Activated T-helper 1 cell treated with anti-CD3 and anti-CD28 coated beads, Interleukin-2, amount 50 U/mL, for 16 hours (primary cell): ENCODE measurements at regions not wholly inside any gene's neighbourhood (a gene's known extent, or its start where the extent isn't known, plus 50 kb on each side); places are given as distances from the start of the nearest gene placed in this dataset.

Experiments
- DNase-seq, 2 donors: peaks; one replicate each; pipeline ENCODE4 v3.0.0-alpha.2; 2020; ENCODE audit warnings: low read depth in 1 of 2, low spot score in 1 of 2

DNA sequence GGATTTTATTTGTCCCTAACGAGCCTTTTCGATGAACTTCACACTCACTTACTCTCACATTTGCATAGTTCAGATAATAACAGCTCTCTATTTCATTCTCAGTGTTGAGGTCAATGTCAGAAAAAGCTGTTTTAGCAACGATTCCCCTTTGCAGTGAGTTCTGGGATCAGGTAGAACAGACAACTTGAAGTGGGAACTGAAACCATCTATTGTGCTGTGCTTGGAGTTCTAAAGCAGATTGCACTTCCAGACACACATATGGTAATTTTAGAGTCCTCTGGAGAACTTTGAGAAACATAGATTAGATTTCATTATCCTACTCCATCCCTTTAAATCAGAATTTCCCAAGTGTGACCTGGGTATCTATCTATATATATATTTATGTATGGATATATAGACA, 124.6 kb upstream of the BLID start:
- no peak for DNase-seq

DNA sequence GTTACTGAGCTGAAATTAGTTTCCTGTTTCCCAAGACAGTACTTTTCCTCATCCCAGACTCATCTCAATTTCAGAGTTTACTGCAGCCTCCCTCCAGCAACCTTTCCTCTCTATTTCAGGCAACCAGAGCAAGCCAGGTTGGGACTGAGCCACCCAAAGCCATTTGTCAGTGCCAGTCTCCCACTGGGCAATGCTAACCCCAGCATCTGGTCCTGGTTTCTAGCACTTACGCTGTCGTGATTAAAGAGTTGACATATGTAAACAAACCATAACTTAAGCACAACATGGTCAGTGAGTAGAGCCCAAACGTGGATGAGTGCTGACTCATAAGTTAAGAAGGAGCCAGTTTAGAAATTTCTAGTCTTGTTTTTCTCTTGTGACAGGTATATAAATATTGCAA, 119.6 kb upstream of the BLID start:
- no peak for DNase-seq

DNA sequence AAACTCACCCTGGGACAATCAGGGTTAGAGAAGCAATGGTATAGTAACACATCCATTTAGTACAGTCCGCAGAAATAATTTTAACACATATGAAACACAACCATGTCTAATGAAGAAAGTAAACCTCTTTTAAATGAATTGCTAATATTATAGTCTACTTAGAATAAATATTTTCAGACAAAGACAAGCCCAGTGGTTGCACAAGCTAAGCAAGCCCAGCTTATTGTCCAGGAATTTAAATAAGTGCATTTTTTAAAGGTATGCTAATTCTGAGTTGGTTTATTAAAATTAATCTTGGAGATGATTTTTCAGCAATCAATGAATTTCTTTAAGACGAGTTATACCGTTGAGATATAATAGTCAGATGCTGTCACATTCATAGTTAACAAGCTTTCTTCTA, 118.8 kb upstream of the BLID start:
- DNase-seq, result no peak

DNA sequence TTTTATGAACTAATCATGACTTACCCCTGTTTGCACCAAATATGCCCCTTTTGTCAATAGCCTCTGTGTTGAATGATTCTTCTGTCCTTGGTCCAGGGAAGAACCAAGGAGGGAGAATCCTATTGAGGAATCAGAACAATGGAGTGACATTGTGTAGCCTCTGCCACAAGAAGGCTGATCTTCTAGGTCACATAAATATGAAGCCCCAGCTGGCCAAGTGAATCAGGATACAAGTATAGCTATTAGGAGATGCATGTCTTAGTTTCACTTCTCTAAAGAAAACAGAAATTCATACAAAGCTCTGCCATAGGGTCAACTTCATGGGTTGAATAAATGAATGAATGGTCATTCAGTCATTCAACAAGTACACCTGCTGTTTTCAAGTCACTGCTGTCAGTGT, 118.2 kb upstream of the BLID start:
- no peak for DNase-seq

DNA sequence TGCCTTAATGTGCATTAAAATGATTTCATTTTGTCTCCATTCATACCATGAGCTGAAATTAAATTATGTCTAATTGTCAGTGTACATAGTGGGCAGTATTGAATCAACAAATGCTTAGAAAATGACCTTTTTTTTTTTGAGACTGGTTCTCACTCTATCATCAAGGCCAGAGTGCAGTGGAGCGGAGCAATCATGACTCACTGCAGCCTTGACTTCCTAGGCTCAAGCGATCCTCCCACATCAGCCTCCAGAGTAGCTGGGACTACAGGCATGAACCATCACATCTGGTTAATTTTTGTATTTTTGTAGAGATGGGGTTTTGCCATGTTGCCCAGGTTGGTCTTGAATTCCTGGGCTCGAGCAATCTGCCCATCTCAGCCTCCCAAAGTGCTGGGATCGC, 117.0 kb upstream of the BLID start:
- DNase-seq, result no peak

DNA sequence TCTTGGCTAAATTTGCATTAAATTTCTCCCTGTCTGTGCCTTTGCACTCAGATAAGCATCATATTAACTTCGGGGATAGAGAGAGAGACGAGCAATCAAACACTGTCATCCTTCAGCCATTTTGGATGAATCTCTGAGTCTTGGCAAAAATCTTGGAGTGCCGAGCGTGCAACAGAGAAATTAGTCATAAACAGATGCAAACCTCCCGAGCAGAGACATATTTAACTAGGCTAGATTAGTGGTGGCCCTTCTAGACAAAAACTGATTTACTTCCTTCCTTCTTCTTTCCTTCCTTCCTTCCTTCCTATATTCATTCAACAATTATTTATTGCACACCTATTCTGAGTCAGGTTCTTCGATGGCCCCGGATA, 114.4 kb upstream of the BLID start:
- no peak for DNase-seq

GRCh38 chr11:122229481-122230384, 113.7 kb upstream of the BLID start:
- no peak for DNase-seq

GRCh38 chr11:122229078-122229477, 113.1 kb upstream of the BLID start:
- DNase-seq, result no peak

DNA sequence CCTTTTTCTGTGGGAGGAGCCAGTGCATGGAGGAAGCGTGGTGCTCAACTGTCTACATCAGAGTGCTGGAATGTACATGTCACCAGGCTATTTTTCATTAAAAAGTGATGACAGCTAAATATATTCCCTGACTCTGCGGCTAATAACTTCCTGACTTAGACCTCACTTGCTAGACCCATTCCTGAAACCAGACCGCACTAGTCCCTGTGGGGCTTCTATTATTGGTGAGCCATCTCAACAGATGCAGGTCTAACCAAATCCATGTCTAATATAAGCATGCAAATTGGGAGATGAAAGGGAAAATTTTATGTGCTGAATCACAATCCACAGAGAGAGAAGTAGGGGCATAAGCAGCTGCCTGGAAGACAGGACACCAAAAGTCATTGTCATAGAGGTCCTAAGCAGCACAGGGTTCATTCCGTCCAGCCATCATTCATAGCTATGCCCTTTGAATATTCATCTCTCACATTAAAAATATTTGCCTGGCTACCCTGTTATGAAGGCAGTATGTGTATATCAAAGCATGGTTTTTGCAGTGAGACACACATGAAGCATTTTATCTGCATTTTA, 110.9 kb upstream of the BLID start:
- no peak for DNase-seq

DNA sequence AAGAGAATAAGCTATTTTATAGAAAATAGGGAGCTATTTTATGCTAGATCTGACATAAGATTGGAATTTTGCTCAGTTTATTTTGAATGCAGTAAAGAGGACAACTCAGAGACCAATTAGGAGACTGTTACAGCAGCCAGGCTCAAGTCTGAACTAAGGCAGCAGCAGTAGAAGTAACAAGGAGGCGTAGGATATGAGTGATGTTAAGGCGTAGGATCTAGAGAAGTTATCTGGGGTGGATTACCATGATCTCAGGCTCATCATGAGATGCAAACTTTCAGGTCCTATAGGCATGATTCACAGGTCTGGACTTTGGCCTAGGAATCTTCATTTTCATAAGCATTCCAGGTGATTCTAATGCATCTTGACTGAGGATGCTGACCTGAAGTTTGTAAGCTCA, 108.9 kb upstream of the BLID start:
- no peak for DNase-seq

DNA sequence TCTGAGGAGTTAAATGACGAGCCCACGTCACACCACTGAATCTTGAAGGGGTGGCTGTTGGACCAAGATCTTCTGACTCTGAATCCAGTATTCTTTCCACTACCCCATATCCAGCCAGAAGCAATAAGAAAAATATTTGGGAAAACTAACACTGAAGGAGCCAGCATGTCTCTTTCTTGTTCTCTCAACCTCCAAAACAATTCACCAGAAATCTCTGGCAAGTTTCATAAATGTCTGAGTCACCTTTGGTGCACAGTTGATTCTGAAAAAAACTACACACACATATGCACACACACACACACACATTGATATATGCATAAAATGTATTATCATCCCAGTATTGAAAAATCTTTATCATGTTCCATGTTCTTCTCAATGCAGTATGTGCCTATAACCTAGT, 104.3 kb upstream of the BLID start:
- DNase-seq, result no peak

GRCh38 chr11:122219791-122220190, 103.8 kb upstream of the BLID start:
- no peak for DNase-seq

GRCh38 chr11:122215244-122215992, 99.4 kb upstream of the BLID start:
- DNase-seq, result no peak

DNA sequence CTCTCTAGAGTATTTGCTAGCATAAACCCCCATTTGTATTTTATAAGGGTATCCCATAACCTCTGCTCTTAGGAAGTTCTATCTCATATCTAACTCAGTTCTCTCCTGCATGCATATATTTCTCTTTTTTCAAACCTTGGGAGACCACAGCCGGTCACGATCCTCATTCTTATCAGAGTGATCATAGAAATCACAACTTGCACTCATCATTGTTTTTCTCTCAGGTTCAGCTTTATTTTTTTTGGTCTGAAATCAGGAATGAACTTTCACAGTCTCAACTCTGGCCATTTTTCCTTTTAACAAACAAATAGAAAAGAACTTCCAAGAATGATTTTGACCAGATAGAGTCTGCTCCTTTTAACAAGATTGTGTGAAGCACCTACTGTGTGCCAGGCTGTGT, 98.6 kb upstream of the BLID start:
- DNase-seq, result no peak

GRCh38 chr11:122214080-122214479, 98.1 kb upstream of the BLID start:
- DNase-seq, result no peak

- DNase-seq, result no peak
These were observed 97.2 kb upstream of the BLID start for GRCh38 chr11:122213171-122213570.

DNA sequence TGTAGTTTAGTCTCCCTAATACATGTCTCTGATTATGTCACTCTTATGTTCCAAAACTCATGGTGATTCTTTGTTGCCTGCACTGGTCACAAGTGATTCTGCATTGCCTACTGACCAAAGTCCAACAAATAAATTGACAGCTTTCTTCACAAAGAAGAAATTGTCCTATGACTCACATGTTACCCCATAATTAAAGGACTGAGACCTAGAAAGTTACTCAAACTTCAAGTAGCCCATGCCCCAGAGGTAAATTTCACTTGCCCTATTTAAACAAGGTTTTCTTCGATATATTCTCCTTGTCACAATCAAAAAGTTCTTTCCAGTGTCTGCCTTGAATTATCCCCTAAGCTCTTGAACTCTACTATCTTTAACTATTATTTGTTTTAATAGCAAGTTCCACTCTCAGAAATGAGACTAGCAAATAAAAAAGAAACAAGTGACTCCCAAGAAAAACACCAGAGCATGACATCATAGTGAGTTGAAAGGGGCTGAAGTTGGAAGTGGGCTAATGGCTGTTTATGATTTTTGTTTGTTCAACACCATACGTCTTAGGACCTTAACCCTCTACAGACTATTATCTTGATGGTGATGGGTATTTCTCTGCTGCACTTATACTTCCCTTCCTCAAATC, 94.5 kb upstream of the BLID start:
- no peak for DNase-seq

GRCh38 chr11:122209619-122210366, 93.8 kb upstream of the BLID start:
- DNase-seq, result no peak

DNA sequence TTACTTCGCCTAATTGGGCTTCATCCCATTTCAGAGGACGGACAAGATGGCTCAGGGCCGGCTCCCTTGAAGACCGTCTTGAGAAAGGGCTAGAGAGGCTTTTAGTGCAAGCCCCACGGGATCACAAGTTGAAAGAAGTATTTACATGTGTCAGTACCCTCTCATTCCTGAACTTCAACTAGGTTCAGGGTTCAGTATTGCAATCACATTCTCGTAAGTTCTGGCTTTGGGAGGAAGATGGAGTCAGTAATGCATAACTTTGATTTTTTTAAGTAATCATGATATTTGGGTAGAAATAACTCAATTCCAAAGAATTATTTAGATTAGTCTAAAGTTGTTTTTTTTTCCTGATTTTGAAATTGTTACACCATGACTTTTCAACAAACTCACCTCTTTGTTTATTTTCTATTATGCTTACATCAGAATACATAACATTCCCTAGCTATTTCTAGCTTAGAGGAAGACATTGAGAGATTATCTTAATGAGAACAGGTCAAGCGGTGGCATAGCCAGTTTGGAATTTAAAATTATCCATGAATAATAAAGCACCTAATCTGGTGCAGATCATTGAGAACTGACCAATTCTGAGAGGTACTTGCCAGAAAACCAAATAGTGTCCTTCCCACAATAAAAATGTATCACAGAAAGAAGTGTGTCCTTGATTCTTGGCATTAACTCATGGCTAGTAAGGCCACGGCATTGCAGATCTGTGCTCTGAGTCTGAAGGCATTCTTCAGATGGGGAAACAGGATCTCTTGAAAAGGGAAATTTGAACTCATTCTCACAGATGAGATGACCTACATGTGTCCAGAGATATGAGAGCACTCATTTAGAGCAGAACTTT, 92.1 kb upstream of the BLID start:
- no peak for DNase-seq

GRCh38 chr11:122207505-122207904, 91.5 kb upstream of the BLID start:
- DNase-seq, result no peak
